Erythroblast (primary cell): ENCODE measurements at regions not wholly inside any gene's neighbourhood (a gene's known extent, or its start where the extent isn't known, plus 50 kb on each side); places are given as distances from the start of the nearest gene placed in this dataset.

Source experiments
- GATA1 ChIP-seq: IDR thresholded peaks from 2 replicates; pipeline ENCODE4 v1.6.1; 2011; ENCODE audit warnings: low read depth, mild to moderate bottlenecking, control low read depth, low read length, moderate library complexity
- POLR2A ChIP-seq: IDR thresholded peaks from 2 replicates; pipeline ENCODE4 v1.6.1; 2011; ENCODE audit warnings: mild to moderate bottlenecking, low read length

DNA sequence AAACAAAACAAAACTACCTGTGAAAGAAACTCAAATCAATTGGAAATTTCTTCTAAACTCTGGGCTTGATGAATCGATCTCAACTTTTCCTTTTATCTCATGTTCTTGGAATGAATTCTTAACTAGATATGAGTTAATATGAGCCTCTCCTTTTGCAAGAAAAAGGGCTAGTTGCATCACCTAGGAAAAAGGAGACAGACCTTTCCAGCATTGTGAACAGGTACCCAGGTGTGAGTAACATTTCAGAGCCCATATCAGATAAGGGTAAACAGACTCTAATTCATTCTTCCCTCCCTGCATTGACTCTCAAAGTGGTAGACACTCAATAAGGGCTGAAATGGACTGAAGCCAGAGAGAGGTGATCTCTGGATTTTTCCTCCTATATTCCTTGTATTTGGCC, 103.8 kb upstream of the AGR3 start:
- no peak for TF ChIP-seq POLR2A
- no peak for TF ChIP-seq GATA1
